Retina (tissue), 1 donor: ENCODE measurements at regions not wholly inside any gene's neighbourhood (a gene's known extent, or its start where the extent isn't known, plus 50 kb on each side); places are given as distances from the start of the nearest gene placed in this dataset.

Source experiments
- DNase-seq: peaks from one replicate; pipeline ENCODE4 v3.0.0-alpha.2; 2016

- DNase-seq: no peak
Measured at GRCh38 chr12:77722536-77722935, 108.2 kb upstream of the NAV3 start.

GRCh38 chr12:77720258-77720657 is 110.4 kb upstream of the NAV3 start:
- DNase-seq: no peak

- no peak for DNase-seq
Measured at GRCh38 chr12:77710209-77710608, 120.5 kb upstream of the NAV3 start.

- no peak for DNase-seq
Measured at GRCh38 chr12:77697126-77697525, 133.6 kb upstream of the NAV3 start.

- DNase-seq: no peak
Measured at GRCh38 chr12:77696183-77696582, 134.5 kb upstream of the NAV3 start.

- no peak for DNase-seq
Measured at GRCh38 chr12:77689510-77690086, 141.1 kb upstream of the NAV3 start.

GRCh38 chr12:77687321-77687720 is 143.4 kb upstream of the NAV3 start:
- no peak for DNase-seq

- DNase-seq: peak; percentile 22
Measured at GRCh38 chr12:77686760-77687159, 143.9 kb upstream of the NAV3 start.

- no peak for DNase-seq
Measured at GRCh38 chr12:77685901-77686300, 144.8 kb upstream of the NAV3 start.

GRCh38 chr12:77685112-77685511 is 145.6 kb upstream of the NAV3 start:
- peak; percentile 65 for DNase-seq

GRCh38 chr12:77682488-77682887 is 148.2 kb upstream of the NAV3 start:
- DNase-seq: no peak

GRCh38 chr12:77681726-77682125 is 149.0 kb upstream of the NAV3 start:
- no peak for DNase-seq

- peak; percentile 34 for DNase-seq
Measured at GRCh38 chr12:77679686-77680085, 151.0 kb upstream of the NAV3 start.

GRCh38 chr12:77678621-77679020 is 152.1 kb upstream of the NAV3 start:
- DNase-seq: no peak

- no peak for DNase-seq
Measured at GRCh38 chr12:77667101-77667500, 163.6 kb upstream of the NAV3 start.

GRCh38 chr12:77648716-77649115 is 182.0 kb upstream of the NAV3 start:
- DNase-seq: no peak

GRCh38 chr12:77645966-77646598 is 184.6 kb upstream of the NAV3 start:
- DNase-seq: no peak

GRCh38 chr12:77644915-77645605 is 185.6 kb upstream of the NAV3 start:
- DNase-seq: no peak

- no peak for DNase-seq
Measured at GRCh38 chr12:77642246-77642645, 188.4 kb upstream of the NAV3 start.

- DNase-seq: no peak
Measured at GRCh38 chr12:77640356-77640755, 190.3 kb upstream of the NAV3 start.

GRCh38 chr12:77630790-77631445 is 199.8 kb upstream of the NAV3 start:
- no peak for DNase-seq

- no peak for DNase-seq
Measured at GRCh38 chr12:77630344-77630743, 200.3 kb upstream of the NAV3 start.

GRCh38 chr12:77629141-77629540 is 201.6 kb upstream of the NAV3 start:
- no peak for DNase-seq

- DNase-seq: no peak
Measured at GRCh38 chr12:77625441-77625840, 205.3 kb upstream of the NAV3 start.
